H1 (cell line): ENCODE measurements at regions not wholly inside any gene's neighbourhood (a gene's known extent, or its start where the extent isn't known, plus 50 kb on each side); places are given as distances from the start of the nearest gene placed in this dataset.

Experiments used
- CTCF ChIA-PET: fragments of 300-600 bp; sonication (Branson Sonifier 250); formaldehyde crosslinking; loops from one replicate; lab custom pipeline; 2021; ENCODE audit not compliant: partially characterized antibody; lab: Charles Lee
- POLR2A ChIA-PET: fragments of 300-600 bp; sonication (Branson Sonifier 250); formaldehyde crosslinking; loops from one replicate; lab custom pipeline; 2021; ENCODE audit warnings: inconsistent platforms; ENCODE audit not compliant: partially characterized antibody; lab: Charles Lee
- DNase-seq, 2 experiments: peaks; one replicate each; pipeline versions ENCODE4 v3.0.0 to v3.0.0-alpha.2; 2010 to 2022; ENCODE audit warnings: low spot score in 2 of 2, low read depth in 1 of 2, mixed read lengths in 1 of 2
- FAIRE-seq: peaks from 2 replicates; lab custom pipeline; 2011; peaks lifted over from hg19 to GRCh38; lab: Jason Lieb, UNC
- H2AFZ ChIP-seq: 2 replicates; pipeline ENCODE4 v1.8.1; 2012; ENCODE audit warnings: low read length, inconsistent platforms
- H2AK5ac ChIP-seq: 2 replicates; pipeline ENCODE4 v1.6.1; 2013; ENCODE audit warnings: low read depth, low read length
- H2BK120ac ChIP-seq: replicated peaks from 2 replicates; pipeline ENCODE3; 2013; ENCODE audit warnings: low read depth, low read length, inconsistent platforms
- H2BK12ac ChIP-seq: 2 replicates; pipeline ENCODE4 v1.6.1; 2013; ENCODE audit warnings: low read depth, low read length
- H2BK15ac ChIP-seq: 2 replicates; pipeline ENCODE4 v1.6.1; 2013; ENCODE audit warnings: low read length
- H2BK20ac ChIP-seq: 2 replicates; pipeline ENCODE4 v1.6.1; 2013; ENCODE audit warnings: low read length
- H2BK5ac ChIP-seq: 2 replicates; pipeline ENCODE4 v1.6.1; 2013; ENCODE audit warnings: low read depth, low read length
- H3K14ac ChIP-seq: 2 replicates; pipeline ENCODE4 v1.6.1; 2013; ENCODE audit warnings: inconsistent platforms; ENCODE audit not compliant: insufficient read length
- H3K18ac ChIP-seq: 2 replicates; pipeline ENCODE4 v1.6.1; 2013; ENCODE audit warnings: low read length; ENCODE audit errors: extremely low read depth
- H3K23ac ChIP-seq: 2 replicates; pipeline ENCODE4 v1.6.1; 2013; ENCODE audit warnings: inconsistent platforms; ENCODE audit not compliant: insufficient read length
- H3K23me2 ChIP-seq: 2 replicates; pipeline ENCODE4 v1.6.1; 2013; ENCODE audit warnings: low read depth, low read length
- H3K27ac ChIP-seq: 2 replicates; pipeline ENCODE4 v1.6.1; 2011; ENCODE audit warnings: low read depth, low read length, inconsistent platforms
- H3K27me3 ChIP-seq, 4 experiments: replicated peaks in 1 of 4; 1 replicate in 1 of 4; 2 replicates in 3 of 4; pipeline versions ENCODE4 v1.6.1 to v1.8.1; 2011 to 2013; ENCODE audit warnings: low read length in 3 of 4, mild to moderate bottlenecking in 3 of 4, inconsistent platforms in 2 of 4, mixed read lengths in 2 of 4, moderate library complexity in 1 of 4; ENCODE audit not compliant: control insufficient read depth in 3 of 4, insufficient read depth in 3 of 4; ENCODE audit errors: extremely low read depth in 1 of 4
- H3K36me3 ChIP-seq, 4 experiments: 2 replicates each; pipeline versions ENCODE4 v1.6.1 to v1.8.1; 2011 to 2013; ENCODE audit warnings: mild to moderate bottlenecking in 4 of 4, low read length in 3 of 4, moderate library complexity in 2 of 4, control low read depth in 1 of 4, inconsistent platforms in 1 of 4; ENCODE audit not compliant: insufficient read depth in 4 of 4, control insufficient read depth in 2 of 4
- H3K4ac ChIP-seq: replicated peaks from 2 replicates; pipeline ENCODE3; 2013; ENCODE audit warnings: low read length, low read depth, mixed read lengths, inconsistent platforms; ENCODE audit not compliant: insufficient read length
- H3K4me1 ChIP-seq, 4 experiments: replicated peaks in 1 of 4; 1 replicate in 1 of 4; 2 replicates in 3 of 4; pipeline versions ENCODE4 v1.6.1 to v1.8.1; 2011 to 2013; ENCODE audit warnings: low read length in 3 of 4, inconsistent platforms in 2 of 4, mixed read lengths in 1 of 4; ENCODE audit not compliant: insufficient read depth in 4 of 4, control insufficient read depth in 3 of 4
- H3K4me2 ChIP-seq, 2 experiments: 2 replicates each; pipeline versions ENCODE4 v1.6.1 to v1.8.1; 2011 to 2013; ENCODE audit warnings: low read depth in 2 of 2, low read length in 2 of 2, control low read depth in 1 of 2, inconsistent platforms in 1 of 2, mild to moderate bottlenecking in 1 of 2; ENCODE audit not compliant: insufficient read depth in 1 of 2
- H3K4me3 ChIP-seq, 4 experiments: fragments of 200-600, 300-600 bp in 1 of 4; sonication (generic), shearing (Covaris generic), sonication (Bioruptor Twin) in 1 of 4; 2 replicates each; pipeline versions ENCODE4 v1.5.1 to v1.8.1; 2011 to 2016; ENCODE audit warnings: low read length in 4 of 4, low read depth in 3 of 4, control low read depth in 2 of 4, inconsistent platforms in 2 of 4, mild to moderate bottlenecking in 2 of 4, mixed read lengths in 1 of 4, moderate library complexity in 1 of 4; ENCODE audit not compliant: insufficient read depth in 2 of 4; ENCODE audit errors: extremely low read depth in 1 of 4
- H3K56ac ChIP-seq: replicated peaks from 2 replicates; pipeline ENCODE3; 2013; ENCODE audit warnings: low read depth, mild to moderate bottlenecking, mixed read lengths, low read length, inconsistent platforms; ENCODE audit not compliant: insufficient read length
- H3K79me1 ChIP-seq: 2 replicates; pipeline ENCODE4 v1.6.1; 2013; ENCODE audit warnings: low read depth, low read length, control low read depth
- H3K79me2 ChIP-seq, 2 experiments: 2 replicates each; pipeline versions ENCODE4 v1.6.1 to v1.8.1; 2012 to 2013; ENCODE audit warnings: low read length in 2 of 2, mild to moderate bottlenecking in 2 of 2, inconsistent platforms in 1 of 2; ENCODE audit not compliant: insufficient read depth in 2 of 2, control insufficient read depth in 1 of 2
- H3K9ac ChIP-seq, 4 experiments: replicated peaks in 1 of 4; 1 replicate in 1 of 4; 2 replicates in 3 of 4; pipeline versions ENCODE4 v1.6.1 to v1.8.1; 2011 to 2013; ENCODE audit warnings: low read depth in 3 of 4, low read length in 3 of 4, control low read depth in 2 of 4, mild to moderate bottlenecking in 2 of 4, moderate library complexity in 2 of 4, inconsistent platforms in 1 of 4; ENCODE audit errors: extremely low read depth in 1 of 4
- H3K9me3 ChIP-seq, 2 experiments: 2 replicates each; pipeline versions ENCODE4 v1.6.1 to v1.8.1; 2012 to 2013; ENCODE audit warnings: mild to moderate bottlenecking in 2 of 2, moderate library complexity in 2 of 2, control low read depth in 1 of 2, inconsistent platforms in 1 of 2, low read depth in 1 of 2, low read length in 1 of 2, mixed read lengths in 1 of 2; ENCODE audit not compliant: insufficient read depth in 2 of 2
- H4K20me1 ChIP-seq, 2 experiments: replicated peaks in 1 of 2; 2 replicates each; pipeline versions ENCODE3 to v1.8.1; 2011 to 2013; ENCODE audit warnings: inconsistent platforms in 2 of 2, low read length in 2 of 2, mild to moderate bottlenecking in 1 of 2; ENCODE audit not compliant: insufficient read depth in 2 of 2, control insufficient read depth in 1 of 2
- H4K5ac ChIP-seq: 2 replicates; pipeline ENCODE4 v1.6.1; 2013; ENCODE audit warnings: low read length, low read depth, mixed read lengths, inconsistent platforms; ENCODE audit not compliant: insufficient read length
- H4K8ac ChIP-seq: 2 replicates; pipeline ENCODE4 v1.8.0; 2013; ENCODE audit warnings: mild to moderate bottlenecking, moderate library complexity, low read length, inconsistent platforms; ENCODE audit not compliant: insufficient read depth; ENCODE audit errors: extremely low read depth
- H4K91ac ChIP-seq: replicated peaks from 2 replicates; pipeline ENCODE3; 2013; ENCODE audit warnings: low read length, mixed read lengths, inconsistent platforms; ENCODE audit not compliant: insufficient read length
- CHD1 ChIP-seq: IDR thresholded peaks from 2 replicates; pipeline ENCODE4 v1.6.1; 2012; ENCODE audit warnings: low read depth, low read length, improper control_type of control experiment
- CHD2 ChIP-seq: IDR thresholded peaks from 2 replicates; pipeline ENCODE4 v1.6.1; 2012; ENCODE audit warnings: low read length, improper control_type of control experiment
- EP300 ChIP-seq, 2 experiments: IDR thresholded peaks; 1 replicate in 1 of 2; 2 replicates in 1 of 2; pipeline ENCODE4 v1.6.1; 2011 to 2012; ENCODE audit warnings: low read depth in 2 of 2, low read length in 2 of 2, mild to moderate bottlenecking in 2 of 2, borderline replicate concordance in 1 of 2, inconsistent platforms in 1 of 2, moderate library complexity in 1 of 2
- FOSL1 ChIP-seq: IDR thresholded peaks from 2 replicates; pipeline ENCODE4 v1.6.1; 2011; ENCODE audit warnings: mild to moderate bottlenecking, low read depth, low read length, moderate library complexity; ENCODE audit not compliant: insufficient read depth
- HDAC6 ChIP-seq: IDR thresholded peaks from one replicate; pipeline ENCODE4 v1.7.1; 2012; ENCODE audit warnings: low read depth, mild to moderate bottlenecking, inconsistent platforms, low read length, moderate library complexity
- SAP30 ChIP-seq: fragments of 300-600 bp; sonication (generic); IDR thresholded peaks from 2 replicates; pipeline ENCODE4 v1.7.1; 2012; ENCODE audit warnings: low read length, moderate library complexity, mild to moderate bottlenecking, inconsistent platforms; ENCODE audit not compliant: insufficient read depth, insufficient replicate concordance
- SP1 ChIP-seq: IDR thresholded peaks from 2 replicates; pipeline ENCODE4 v1.6.1; 2011; ENCODE audit warnings: low read depth, low read length
- SRF ChIP-seq: IDR thresholded peaks from 2 replicates; pipeline ENCODE4 v1.6.1; 2011; ENCODE audit warnings: mild to moderate bottlenecking, low read depth, low read length, moderate library complexity
- TAF7 ChIP-seq: optimal IDR thresholded peaks from 2 replicates; pipeline ENCODE3; 2011; ENCODE audit warnings: low read depth, mild to moderate bottlenecking, inconsistent platforms, low read length, moderate library complexity, borderline replicate concordance
- TCF12 ChIP-seq: IDR thresholded peaks from 2 replicates; pipeline ENCODE4 v1.6.1; 2011; ENCODE audit warnings: low read depth, mild to moderate bottlenecking, low read length
- WGBS, 2 experiments: shearing (Covaris generic) in 1 of 2; methylation state at CpG; one replicate each; pipeline versions ENCODE4 v1.1.6 to v1.1.7; 2013 to 2015; ENCODE audit warnings: low lambda C conversion rate in 2 of 2, mixed read lengths in 2 of 2, inconsistent platforms in 1 of 2, low coverage in 1 of 2, missing lambda C conversion rate in 1 of 2; ENCODE audit not compliant: insufficient replicate concordance in 2 of 2, insufficient coverage in 1 of 2, insufficient read length in 1 of 2; ENCODE audit errors: extremely low coverage in 1 of 2, missing lambda C conversion rate in 1 of 2; 5-methylcytosine and 5-hydroxymethylcytosine counted together

DNA sequence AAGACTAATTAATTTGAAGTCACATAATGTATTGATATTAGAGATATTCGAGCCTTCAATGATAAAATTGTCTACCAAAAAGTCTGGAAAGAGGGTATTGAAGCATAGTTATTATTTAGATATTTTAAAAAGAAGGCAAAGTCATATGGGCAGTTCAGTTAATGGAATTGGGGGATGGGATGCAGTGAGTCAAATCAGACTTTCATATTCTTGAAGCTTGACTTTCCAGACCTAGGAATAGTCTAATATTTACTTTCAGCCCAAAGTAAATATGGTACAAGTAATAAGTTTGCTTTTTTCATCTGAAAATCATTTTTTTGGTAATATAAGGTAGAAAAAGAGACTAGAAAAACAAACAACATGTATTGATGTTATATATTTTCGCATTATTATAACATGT is 2017.8 kb downstream of the C4orf33 start:
- FAIRE-seq, result no peak
- TF ChIP-seq EP300 (IDR thresholded peaks at IDR 0.05; ENCODE audit: borderline replicate concordance in 1 of 2, low read depth in 2 of 2, low read length in 2 of 2), result no peak
- TF ChIP-seq SRF, result no peak
- no peak for TF ChIP-seq SAP30
- no peak for TF ChIP-seq SP1
- no peak for TF ChIP-seq CHD1
- TF ChIP-seq TAF7, result no peak
- no peak for TF ChIP-seq CHD2
- TF ChIP-seq TCF12, result no peak
- TF ChIP-seq HDAC6, result no peak
- TF ChIP-seq FOSL1, result no peak
- Histone ChIP-seq H3K23me2 (no peaks in the 10 kb centered on the region), H3K79me2 (no peaks in the 10 kb centered on the region), H2AK5ac (no peak overlapping the region), H2BK12ac (no peak overlapping the region), H3K9ac (no peak overlapping the region), H3K27me3 (no peaks in the 10 kb centered on the region), H4K8ac (no peak overlapping the region), H2BK20ac (no peak overlapping the region), H3K18ac (no peak overlapping the region), H2BK120ac (no peak overlapping the region), H4K5ac (no peak overlapping the region), H4K20me1 (no peaks in the 10 kb centered on the region), H2BK15ac (no peak overlapping the region), H3K56ac (no peak overlapping the region), H3K9me3 (no peaks in the 10 kb centered on the region), H3K4me1 (no peaks in the 10 kb centered on the region), H3K36me3 (no peaks in the 10 kb centered on the region), H3K27ac (no peak overlapping the region), H3K14ac (no peak overlapping the region), H2AFZ (no peak overlapping the region), H3K4me2 (no peak overlapping the region), H3K4me3 (no peak overlapping the region), H2BK5ac (no peak overlapping the region), H3K4ac (no peak overlapping the region), H3K79me1 (no peaks in the 10 kb centered on the region), H3K23ac (no peak overlapping the region), H4K91ac (no peak overlapping the region)
- ChIA-PET POLR2A (no interaction called here), CTCF (no interaction called here)
- 97% methylated on average over 2 of the region's 2 CpGs; no CpG with 5 or more reads in 1 of the 2 experiments for WGBS, 2 experiments
- DNase-seq, result no peak
